HepG2 (cell line): ENCODE measurements at regions not wholly inside any gene's neighbourhood (a gene's known extent, or its start where the extent isn't known, plus 50 kb on each side); places are given as distances from the start of the nearest gene placed in this dataset.

Experiments used
- ATAC-seq: fragments of 200-7000 bp; cut with Tn5 transposase; 3 replicates; pipeline ENCODE4 v1.9.1; 2020; ENCODE audit warnings: mild to moderate bottlenecking, moderate library complexity
- BruUV-seq: library from RNA; stranded (reverse); fragments of 400-500 nt; replicated peaks from 2 replicates; lab custom pipeline; 2021; lab: Mats Ljungman, UMichigan
- CTCF ChIA-PET: fragments of 300-600 bp; formaldehyde crosslinking; extraction: SDS; loops from one replicate; lab custom pipeline; 2021; ENCODE audit warnings: low total read pairs, inconsistent platforms, low intra/inter-chr PET ratio; lab: Yijun Ruan, JAX
- POLR2A ChIA-PET: fragments of 350-600 bp; sonication (Branson Sonifier 250); formaldehyde crosslinking; loops from one replicate; lab custom pipeline; 2020; ENCODE audit warnings: antibody characterized with exemption, inconsistent platforms; lab: Yijun Ruan, JAX
- DNase-seq: peaks from one replicate; pipeline ENCODE4 v3.0.0-alpha.2; 2015; ENCODE audit warnings: low spot score
- FAIRE-seq: peaks from 3 replicates; lab custom pipeline; 2011; peaks lifted over from hg19 to GRCh38; lab: Jason Lieb, UNC
- H2AFZ ChIP-seq: one replicate; pipeline ENCODE4 v1.6.1; 2011; ENCODE audit warnings: low read length, inconsistent platforms
- H3K27ac ChIP-seq: fragments of 300-600 bp; 3 replicates; pipeline ENCODE4 v1.8.0; 2011; ENCODE audit warnings: mixed run types, mild to moderate bottlenecking, mixed read lengths, low read length, inconsistent platforms; ENCODE audit not compliant: insufficient read depth; ENCODE audit errors: extremely low read length
- H3K27me3 ChIP-seq, 2 experiments: fragments of 200-600 bp in 1 of 2; 2 replicates in 1 of 2; 3 replicates in 1 of 2; pipeline versions ENCODE4 v1.6.0 to v1.8.0; 2011; ENCODE audit warnings: low read length in 2 of 2, mild to moderate bottlenecking in 2 of 2, moderate library complexity in 2 of 2, inconsistent platforms in 1 of 2; ENCODE audit not compliant: insufficient read depth in 2 of 2, control insufficient read depth in 1 of 2
- H3K36me3 ChIP-seq, 2 experiments: fragments of 200-600 bp in 1 of 2; replicated peaks in 1 of 2; 2 replicates in 1 of 2; 3 replicates in 1 of 2; pipeline versions ENCODE4 v1.5.1 to v1.8.0; 2011; ENCODE audit warnings: low read length in 2 of 2, inconsistent platforms in 1 of 2; ENCODE audit not compliant: insufficient read depth in 2 of 2, control insufficient read depth in 1 of 2
- H3K4me1 ChIP-seq: 2 replicates; pipeline ENCODE4 v1.5.1; 2012; ENCODE audit warnings: low read length, inconsistent platforms; ENCODE audit not compliant: insufficient read depth
- H3K4me2 ChIP-seq: 2 replicates; pipeline ENCODE4 v1.6.0; 2011; ENCODE audit warnings: low read depth, low read length, inconsistent platforms
- H3K4me3 ChIP-seq, 3 experiments: fragments of 200-600 bp in 1 of 3; sonication (generic), shearing (Covaris generic) in 1 of 3; replicated peaks in 1 of 3; 2 replicates each; pipeline ENCODE4 v1.5.1; 2011 to 2016; ENCODE audit warnings: low read length in 3 of 3, inconsistent platforms in 2 of 3, low read depth in 2 of 3, mild to moderate bottlenecking in 2 of 3, control low read depth in 1 of 3, mixed read lengths in 1 of 3; ENCODE audit not compliant: insufficient read depth in 1 of 3
- H3K79me2 ChIP-seq: one replicate; pipeline ENCODE4 v1.6.1; 2011; ENCODE audit warnings: low read length, inconsistent platforms; ENCODE audit not compliant: insufficient read depth
- H3K9ac ChIP-seq: 2 replicates; pipeline ENCODE4 v1.6.0; 2011; ENCODE audit warnings: mild to moderate bottlenecking, low read depth, low read length, inconsistent platforms; ENCODE audit not compliant: insufficient read depth
- H3K9me3 ChIP-seq: 2 replicates; pipeline ENCODE4 v1.5.1; 2012; ENCODE audit warnings: mild to moderate bottlenecking, low read length
- H4K20me1 ChIP-seq: 2 replicates; pipeline ENCODE4 v1.6.0; 2011; ENCODE audit warnings: inconsistent platforms, mild to moderate bottlenecking, low read length, moderate library complexity; ENCODE audit not compliant: insufficient read depth
- CAMTA2 ChIP-seq: sonication (generic); formaldehyde crosslinking; IDR thresholded peaks from 2 replicates; pipeline ENCODE4 v1.4.0; 2020; ENCODE audit warnings: mild to moderate bottlenecking, missing genetic modification reagents, borderline replicate concordance
- KMT2B ChIP-seq: IDR thresholded peaks from 2 replicates; pipeline ENCODE4 v1.6.1; 2016; ENCODE audit warnings: missing genetic modification reagents, missing compliant biosample characterization
- ZKSCAN8 ChIP-seq: IDR thresholded peaks from 2 replicates; pipeline ENCODE4 v1.6.1; 2016; ENCODE audit warnings: borderline replicate concordance, missing genetic modification reagents, missing compliant biosample characterization
- ZNF234 ChIP-seq: sonication (generic); formaldehyde crosslinking; conservative IDR thresholded peaks from 2 replicates; pipeline ENCODE4 v1.5.1; 2020; ENCODE audit warnings: mild to moderate bottlenecking, missing genetic modification reagents
- ZNF496 ChIP-seq: sonication (generic); formaldehyde crosslinking; IDR thresholded peaks from 2 replicates; pipeline ENCODE4 v1.8.1; 2023; ENCODE audit warnings: mild to moderate bottlenecking, moderate library complexity, missing genetic modification reagents; ENCODE audit not compliant: insufficient replicate concordance
- WGBS: methylation state at CpG from one replicate; pipeline ENCODE4 v1.1.6; 2017; ENCODE audit warnings: low lambda C conversion rate; 5-methylcytosine and 5-hydroxymethylcytosine counted together
- in situ Hi-C: cut with HindIII; loops from 2 replicates; pipeline ENCODE4 v1.10.0; 2017; ENCODE audit warnings: low pct_unique_long_range_greater_than_20kb; ENCODE audit not compliant: extremely low pct_ligation_motif_present
- intact Hi-C: fragments of 100-400 bp; cut with micrococcal nuclease; formaldehyde crosslinking; loops from one replicate; pipeline ENCODE4 v1.10.0; 2022; ENCODE audit not compliant: unreplicated experiment
- TF ChIP-seq, protein P1 (sequence below): IDR thresholded peaks from 2 replicates; pipeline ENCODE4 v1.6.1; 2016; ENCODE audit warnings: low read depth
- TF ChIP-seq, protein P2 (sequence below): sonication (generic); formaldehyde crosslinking; IDR thresholded peaks from 2 replicates; pipeline ENCODE4 v1.5.0; 2020; ENCODE audit warnings: missing genetic modification reagents
- TF ChIP-seq, protein P3 (sequence below): IDR thresholded peaks from 2 replicates; pipeline ENCODE4 v1.6.1; 2016; ENCODE audit warnings: mild to moderate bottlenecking, missing biosample characterization, missing genetic modification reagents

DNA sequence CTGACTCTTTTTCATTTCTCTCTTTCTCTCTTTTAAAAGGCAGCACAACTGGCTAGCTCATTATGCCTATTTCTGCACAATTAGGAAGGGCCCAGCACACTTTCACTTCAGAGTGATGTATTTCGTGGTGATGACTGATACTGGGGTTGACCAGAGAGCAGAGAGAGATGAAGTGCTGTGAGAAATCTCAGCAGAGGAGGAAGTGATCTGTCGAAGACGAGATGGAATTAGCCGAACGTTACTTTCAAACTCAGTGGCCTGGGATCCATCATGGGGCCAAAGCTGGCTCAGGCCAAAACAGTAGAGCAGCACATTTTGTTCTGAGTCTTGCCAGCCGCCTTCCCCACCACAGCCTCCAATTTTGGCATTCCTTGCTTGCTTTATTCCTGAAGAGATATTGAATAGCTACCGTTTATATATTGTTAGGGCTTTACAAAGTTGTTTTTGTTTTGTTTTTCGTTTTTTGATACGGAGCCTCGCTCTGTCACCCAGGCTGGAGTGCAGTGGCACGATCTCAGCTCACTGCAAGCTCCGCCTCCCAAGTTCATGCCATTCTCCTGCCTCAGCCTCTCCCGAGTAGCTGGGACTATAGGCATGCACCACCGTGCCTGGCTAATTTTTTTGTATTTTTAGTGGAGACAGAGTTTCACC, 213.2 kb upstream of the ECI2 start:
- intact Hi-C loops = no loop called here
- no peaks in the 10 kb centered on the region for H3K4me1 ChIP-seq
- H3K27me3 ChIP-seq = peaks cover 0 to 66% of the 10 kb centered on the region in 2 experiments; a peak in 4 of 5 replicates
- ChIA-PET CTCF (no interaction called here), POLR2A (no interaction called here)
- ATAC-seq = no peak
- 27% methylated on average over 14 of the region's 14 CpGs for WGBS
- H3K4me2 ChIP-seq = no peak overlapping the region
- FAIRE-seq = no peak
- TF ChIP-seq ZKSCAN8 = no peak
- TF ChIP-seq, protein P1, sequence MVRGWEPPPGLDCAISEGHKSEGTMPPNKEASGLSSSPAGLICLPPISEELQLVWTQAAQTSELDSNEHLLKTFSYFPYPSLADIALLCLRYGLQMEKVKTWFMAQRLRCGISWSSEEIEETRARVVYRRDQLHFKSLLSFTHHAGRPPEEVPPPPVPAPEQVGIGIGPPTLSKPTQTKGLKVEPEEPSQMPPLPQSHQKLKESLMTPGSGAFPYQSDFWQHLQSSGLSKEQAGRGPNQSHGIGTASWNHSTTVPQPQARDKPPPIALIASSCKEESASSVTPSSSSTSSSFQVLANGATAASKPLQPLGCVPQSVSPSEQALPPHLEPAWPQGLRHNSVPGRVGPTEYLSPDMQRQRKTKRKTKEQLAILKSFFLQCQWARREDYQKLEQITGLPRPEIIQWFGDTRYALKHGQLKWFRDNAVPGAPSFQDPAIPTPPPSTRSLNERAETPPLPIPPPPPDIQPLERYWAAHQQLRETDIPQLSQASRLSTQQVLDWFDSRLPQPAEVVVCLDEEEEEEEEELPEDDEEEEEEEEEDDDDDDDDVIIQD (CRISPR knock-in tag) = no peak
- TF ChIP-seq, protein P2, sequence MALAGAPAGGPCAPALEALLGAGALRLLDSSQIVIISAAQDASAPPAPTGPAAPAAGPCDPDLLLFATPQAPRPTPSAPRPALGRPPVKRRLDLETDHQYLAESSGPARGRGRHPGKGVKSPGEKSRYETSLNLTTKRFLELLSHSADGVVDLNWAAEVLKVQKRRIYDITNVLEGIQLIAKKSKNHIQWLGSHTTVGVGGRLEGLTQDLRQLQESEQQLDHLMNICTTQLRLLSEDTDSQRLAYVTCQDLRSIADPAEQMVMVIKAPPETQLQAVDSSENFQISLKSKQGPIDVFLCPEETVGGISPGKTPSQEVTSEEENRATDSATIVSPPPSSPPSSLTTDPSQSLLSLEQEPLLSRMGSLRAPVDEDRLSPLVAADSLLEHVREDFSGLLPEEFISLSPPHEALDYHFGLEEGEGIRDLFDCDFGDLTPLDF = no peak
- no peak for TF ChIP-seq ZNF496 (CRISPR knock-in tag)
- no peak for TF ChIP-seq CAMTA2 (CRISPR knock-in tag)
- no peak for TF ChIP-seq ZNF234
- TF ChIP-seq KMT2B (CRISPR knock-in tag) = no peak
- TF ChIP-seq, protein P3, sequence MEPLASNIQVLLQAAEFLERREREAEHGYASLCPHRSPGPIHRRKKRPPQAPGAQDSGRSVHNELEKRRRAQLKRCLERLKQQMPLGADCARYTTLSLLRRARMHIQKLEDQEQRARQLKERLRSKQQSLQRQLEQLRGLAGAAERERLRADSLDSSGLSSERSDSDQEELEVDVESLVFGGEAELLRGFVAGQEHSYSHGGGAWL = no peak
- no peak for DNase-seq
- in situ Hi-C loops = no loop called here
- H3K4me3 ChIP-seq = no peak overlapping the region
- H3K9me3 ChIP-seq = no peaks in the 10 kb centered on the region
- no peaks in the 10 kb centered on the region for H4K20me1 ChIP-seq
- BruUV-seq = no TSS peak
- H3K79me2 ChIP-seq = no peaks in the 10 kb centered on the region
- no peak overlapping the region for H3K27ac ChIP-seq
- no peaks in the 10 kb centered on the region; a peak in 1 of 5 replicates for H3K36me3 ChIP-seq
- H3K9ac ChIP-seq = no peak overlapping the region
- H2AFZ ChIP-seq = no peak overlapping the region
